Stimulated activated naive CD4-positive, alpha-beta T cell (primary cell): ENCODE measurements at regions not wholly inside any gene's neighbourhood (a gene's known extent, or its start where the extent isn't known, plus 50 kb on each side); places are given as distances from the start of the nearest gene placed in this dataset.
"Not testable (repeated sequence)": the region's sequence is repeated elsewhere in the genome, so short reads cannot be mapped to it uniquely, and the experiment has no call there.

Source experiments
- DNase-seq, 6 experiments: peaks; one replicate each; lab custom pipeline; 2025; lab: John Stamatoyannopoulos, UW

GRCh38 chr13:18824678-18825077, 356.9 kb downstream of the TUBA3C start:
- not testable (repeated sequence) for DNase-seq

DNA sequence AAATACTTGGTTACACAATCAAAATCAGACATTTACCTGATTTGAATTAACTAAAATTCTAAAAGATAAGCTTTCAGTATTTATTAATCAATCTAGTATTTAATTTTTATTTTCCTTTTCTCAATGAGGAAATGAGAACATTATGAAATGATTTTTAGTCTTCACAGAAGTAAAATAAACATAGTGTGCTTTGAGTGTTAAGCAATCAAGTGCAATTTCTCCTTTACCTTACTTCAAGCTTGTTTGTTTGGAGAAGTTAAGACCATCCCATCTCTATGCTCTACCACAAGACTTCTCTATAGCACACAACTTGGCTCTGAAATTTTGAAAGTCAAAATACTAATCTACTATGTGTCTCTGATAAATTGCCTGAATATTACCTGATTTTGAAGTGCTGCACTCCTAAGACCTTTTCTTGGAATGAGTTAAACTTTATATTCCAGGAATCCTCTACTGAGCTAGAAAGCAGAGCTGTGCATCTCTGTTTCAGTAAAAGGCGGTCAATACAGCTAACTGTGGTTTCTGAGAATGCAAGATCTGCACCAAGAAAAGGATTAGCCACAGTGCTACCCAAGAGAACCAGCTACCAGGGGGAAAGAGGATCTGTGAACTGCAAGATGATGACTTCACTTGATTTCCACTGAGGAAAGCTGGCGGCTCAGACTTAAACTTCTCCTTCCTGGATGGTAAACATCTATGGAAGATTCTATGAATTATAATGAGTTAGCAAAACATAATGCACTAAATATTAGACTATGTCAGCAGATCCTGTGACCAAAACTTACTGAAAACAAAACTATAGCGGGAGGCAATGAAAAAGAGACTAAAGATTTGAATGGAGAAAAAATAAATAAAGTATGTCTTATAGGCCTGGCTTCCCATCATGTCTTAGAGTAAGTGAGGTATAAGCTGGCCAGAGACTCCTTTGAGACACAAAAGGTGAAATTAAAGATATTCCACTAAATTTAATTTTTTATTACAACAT, 358.7 kb downstream of the TUBA3C start:
- DNase-seq, result not testable (repeated sequence)

GRCh38 chr13:18773988-18774387, 407.6 kb downstream of the TUBA3C start:
- not testable (repeated sequence) for DNase-seq

DNA sequence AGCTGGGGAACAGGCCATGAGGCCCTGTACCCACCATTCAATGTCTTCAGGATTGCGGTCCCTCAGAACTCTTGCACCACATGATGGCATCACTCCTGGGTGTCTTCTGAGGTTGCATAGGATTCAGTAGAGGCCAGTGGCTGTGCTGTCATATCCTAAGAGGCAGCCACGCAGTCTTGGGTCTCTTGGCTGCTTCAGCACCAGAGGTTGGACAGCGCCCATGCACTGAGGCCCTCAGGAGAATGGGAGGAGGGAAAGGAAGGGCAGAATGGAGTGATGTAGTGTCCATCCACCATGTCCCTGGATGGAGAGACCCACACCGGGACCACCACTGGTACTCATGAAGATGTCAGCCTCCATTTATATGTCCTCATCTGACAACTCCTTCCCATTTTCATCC, 439.9 kb downstream of the TUBA3C start:
- not testable (repeated sequence) for DNase-seq

- DNase-seq, result no peak
Measured at GRCh38 chr13:18739310-18739709, 442.3 kb downstream of the TUBA3C start.

GRCh38 chr13:18738086-18738485, 443.5 kb downstream of the TUBA3C start:
- DNase-seq, result not testable (repeated sequence)

DNA sequence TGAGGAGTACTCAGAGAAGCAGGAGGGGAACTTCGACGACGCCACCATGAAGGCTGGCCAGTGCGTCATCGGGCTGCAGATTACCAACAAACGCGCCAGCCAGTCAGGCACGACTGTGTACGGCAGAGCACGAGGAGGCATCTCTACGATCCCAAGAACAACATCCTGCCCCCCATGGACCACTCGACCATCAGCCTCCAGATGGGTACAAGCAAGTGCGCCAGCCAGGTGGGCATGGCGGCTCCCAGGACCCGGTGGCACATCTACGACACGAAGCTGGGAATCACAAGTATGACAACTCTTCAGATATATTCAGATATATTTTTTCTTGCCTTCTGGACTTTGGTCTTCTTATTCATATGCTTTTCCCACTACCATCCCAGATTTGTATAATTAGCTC, 454.5 kb downstream of the TUBA3C start:
- not testable (repeated sequence) for DNase-seq

- DNase-seq, result not testable (repeated sequence)
Measured at GRCh38 chr13:18726524-18726923, 455.1 kb downstream of the TUBA3C start.

DNA sequence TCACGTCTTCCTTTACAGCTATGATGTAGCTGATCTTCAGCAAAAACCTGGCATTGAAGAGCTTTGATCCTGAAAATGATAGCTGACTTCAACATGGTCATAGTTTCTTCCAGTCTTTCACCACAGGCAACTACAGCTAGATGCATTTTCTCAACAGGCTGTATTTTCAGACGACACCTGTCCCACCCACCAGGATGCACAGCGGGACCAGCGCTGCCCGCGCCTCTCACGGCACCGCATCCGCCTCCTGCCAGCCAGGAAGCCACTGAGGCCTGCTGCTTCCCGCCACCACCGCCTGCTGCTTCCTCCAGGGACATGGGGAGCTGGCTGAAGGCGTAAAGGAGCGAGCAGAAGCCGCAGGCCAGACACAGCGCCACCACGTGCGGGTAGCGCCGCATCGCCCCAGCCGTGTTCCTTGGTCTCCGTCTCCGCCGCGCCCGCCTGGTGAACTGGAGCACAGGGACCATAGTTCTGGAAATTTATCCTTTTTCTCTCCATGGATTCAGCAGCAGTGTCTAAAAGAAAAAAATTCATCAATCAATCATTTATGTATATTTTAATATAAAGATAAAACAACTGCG, 456.3 kb downstream of the TUBA3C start:
- DNase-seq, result not testable (repeated sequence)

DNA sequence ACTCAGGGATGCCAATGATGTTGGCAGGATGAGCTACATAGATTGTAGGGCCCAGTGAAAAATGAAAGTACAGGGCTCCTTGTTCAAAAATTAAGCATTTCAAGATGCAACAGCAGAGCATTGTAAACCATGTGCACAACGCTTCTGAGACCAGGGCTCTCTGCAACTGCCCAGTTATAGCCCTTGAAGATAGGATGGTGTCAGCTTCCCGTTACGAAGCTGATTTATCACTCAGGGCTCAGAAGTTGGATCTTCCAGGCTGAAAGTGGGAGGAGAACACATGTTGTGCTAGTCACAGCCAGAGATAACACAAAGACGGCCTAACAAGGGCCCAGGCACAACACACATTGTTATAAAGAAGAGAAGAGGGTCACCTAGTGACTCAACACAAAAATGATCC, 466.7 kb downstream of the TUBA3C start:
- DNase-seq, result no peak

- DNase-seq, result not testable (repeated sequence)
Measured at GRCh38 chr13:18710673-18711072, 471.0 kb downstream of the TUBA3C start.

DNA sequence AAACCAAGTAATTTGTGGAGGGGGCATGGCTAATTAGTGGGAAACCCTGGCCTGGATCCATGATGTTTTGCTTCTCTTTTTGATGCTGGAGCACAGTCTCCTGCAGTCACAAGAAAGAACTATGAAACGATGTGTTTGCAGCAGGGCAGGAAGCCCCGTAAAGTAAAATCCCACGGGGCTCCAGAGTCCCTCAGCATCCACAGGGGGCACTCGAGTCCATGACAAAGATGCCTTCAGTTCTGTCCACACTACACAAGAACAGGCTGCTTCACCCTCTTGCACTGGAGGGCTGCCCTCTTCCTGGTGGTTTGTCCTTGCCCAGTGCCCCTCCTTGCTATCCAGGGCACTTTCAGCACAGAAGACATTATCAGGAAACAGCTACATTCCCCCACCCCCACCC, 475.1 kb downstream of the TUBA3C start:
- DNase-seq, result not testable (repeated sequence)

DNA sequence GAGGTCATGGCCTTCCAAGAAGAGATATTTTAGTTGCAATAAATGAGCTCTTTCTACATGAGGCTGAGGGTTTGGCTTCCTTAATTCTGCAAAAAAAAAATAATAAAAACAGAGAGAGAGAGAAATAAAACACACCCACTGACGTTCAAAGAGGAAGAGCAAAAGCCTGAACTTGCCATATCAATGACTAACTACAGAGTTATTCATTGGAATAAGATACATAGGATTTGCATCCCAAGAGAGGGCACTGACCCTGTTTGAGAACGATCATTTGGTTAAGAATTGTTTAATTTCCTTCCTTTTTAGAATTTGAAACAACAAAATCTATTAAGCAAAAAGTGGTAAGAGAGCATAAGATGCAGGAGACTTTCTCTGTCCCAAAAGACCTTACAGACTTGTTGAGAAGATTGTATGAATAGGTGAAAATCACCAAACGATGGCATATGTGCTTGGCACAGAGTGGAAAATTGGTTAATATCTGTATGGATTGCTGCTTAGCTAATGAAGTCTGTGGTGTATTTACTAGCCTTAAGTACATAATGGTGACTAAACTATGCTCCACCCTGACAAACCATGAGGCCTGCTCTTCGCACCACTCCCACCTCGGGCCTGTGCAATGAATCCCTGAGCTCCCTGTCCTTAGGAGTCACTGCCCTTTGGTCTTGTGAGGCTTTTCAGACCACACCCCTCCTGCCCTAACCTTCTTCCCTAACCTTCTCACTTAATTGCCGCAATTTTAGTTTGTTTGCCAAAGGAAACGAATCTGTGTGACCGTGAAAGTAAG, 479.0 kb downstream of the TUBA3C start:
- not testable (repeated sequence) for DNase-seq

- not testable (repeated sequence) for DNase-seq
Measured at GRCh38 chr13:18698332-18698731, 483.3 kb downstream of the TUBA3C start.

DNA sequence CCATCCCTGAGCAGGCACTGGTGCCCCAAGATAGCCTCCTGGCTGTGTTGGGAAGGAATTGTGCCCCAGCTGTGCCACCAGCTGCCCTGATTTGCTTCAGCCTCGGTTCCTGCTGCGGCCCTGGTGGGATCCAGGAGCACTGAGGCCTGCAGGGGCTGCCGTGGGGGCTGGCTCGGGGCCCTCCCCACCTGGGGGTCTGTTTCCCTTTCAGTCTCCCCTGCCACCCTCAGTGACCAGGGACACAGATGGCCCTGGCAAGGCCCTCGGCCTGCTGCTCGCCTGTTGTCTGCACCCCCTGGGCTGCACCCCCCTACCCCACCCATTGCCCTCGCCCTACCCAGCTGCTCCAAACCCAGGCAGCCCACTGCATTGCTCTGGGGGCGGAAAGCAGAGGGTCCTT, 483.8 kb downstream of the TUBA3C start:
- DNase-seq, result not testable (repeated sequence)

DNA sequence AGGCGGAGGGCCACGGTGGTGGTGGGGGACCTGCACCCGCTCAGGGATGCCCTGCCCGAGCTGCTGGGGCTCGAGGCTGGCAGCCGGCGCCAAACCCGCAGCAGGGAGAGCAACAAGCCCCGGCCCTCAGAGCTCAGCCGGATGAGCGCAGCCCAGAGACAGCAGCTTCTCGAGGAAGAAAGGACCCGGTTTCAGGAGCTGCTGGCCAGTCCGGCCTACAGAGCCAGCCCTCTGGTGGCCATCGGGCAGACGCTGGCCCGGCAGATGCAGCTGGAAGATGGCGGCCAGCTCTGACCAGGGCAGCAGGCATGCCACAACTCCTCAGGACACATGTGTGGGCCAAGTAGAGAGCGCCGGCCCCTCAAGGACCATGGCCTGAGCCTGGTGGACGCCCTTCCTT, 484.4 kb downstream of the TUBA3C start:
- DNase-seq, result not testable (repeated sequence)

GRCh38 chr13:18677403-18677802, 504.2 kb downstream of the TUBA3C start:
- not testable (repeated sequence) for DNase-seq

DNA sequence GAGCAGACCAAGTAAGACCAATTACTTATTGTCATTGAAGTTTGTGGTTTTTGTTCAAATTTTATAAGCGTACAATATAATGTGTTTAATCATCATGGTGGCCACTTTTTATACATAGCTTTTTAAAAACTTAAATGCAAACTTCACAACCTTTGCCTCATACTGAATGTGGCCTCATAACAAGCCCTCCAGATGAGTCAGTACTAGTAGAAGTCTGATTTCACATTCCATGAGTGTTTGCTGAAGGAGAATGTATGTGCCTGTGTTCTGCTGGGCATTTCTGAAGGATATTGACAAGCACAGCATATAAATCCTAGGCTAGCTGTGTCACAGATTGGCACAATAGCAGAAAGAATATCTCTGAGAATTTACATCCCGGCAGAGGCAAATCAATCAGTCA, 506.4 kb downstream of the TUBA3C start:
- not testable (repeated sequence) for DNase-seq

- DNase-seq, result not testable (repeated sequence)
Measured at GRCh38 chr13:18673794-18674193, 507.8 kb downstream of the TUBA3C start.

- not testable (repeated sequence) for DNase-seq
Measured at GRCh38 chr13:18666585-18666984, 515.0 kb downstream of the TUBA3C start.

DNA sequence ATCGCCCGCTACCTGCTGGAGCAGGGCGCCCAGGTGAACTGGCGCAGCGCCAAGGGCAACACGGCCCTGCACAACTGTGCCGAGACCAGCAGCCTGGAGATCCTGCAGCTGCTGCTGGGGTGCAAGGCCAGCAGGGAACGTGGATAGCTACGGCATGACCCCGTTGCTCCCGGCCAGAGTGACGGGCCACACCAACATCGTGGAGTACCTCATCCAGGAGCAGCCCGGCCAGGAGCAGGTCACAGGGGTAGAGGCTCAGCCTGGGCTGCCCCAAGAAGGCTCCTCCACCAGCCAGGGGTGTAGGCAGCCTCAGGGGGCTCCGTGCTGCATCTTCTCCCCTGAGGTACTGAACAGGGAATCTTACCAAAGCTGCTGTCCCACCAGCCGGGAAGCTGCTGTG, 515.9 kb downstream of the TUBA3C start:
- DNase-seq, result not testable (repeated sequence)

- DNase-seq, result not testable (repeated sequence)
Measured at GRCh38 chr13:18665124-18665523, 516.5 kb downstream of the TUBA3C start.
